Activated CD8-positive, alpha-beta T cell treated with anti-CD3 and anti-CD28 coated beads for 36 hours (primary cell): ENCODE measurements at regions not wholly inside any gene's neighbourhood (a gene's known extent, or its start where the extent isn't known, plus 50 kb on each side); places are given as distances from the start of the nearest gene placed in this dataset.

ENCODE experiments used
- ATAC-seq: fragments of 200-7000 bp; cut with Tn5 transposase; one replicate; pipeline ENCODE4 v1.10.0; 2021; ENCODE audit warnings: mild to moderate bottlenecking, moderate library complexity
- CTCF ChIA-PET: fragments of 350-600 bp; sonication (Branson Sonifier 250); formaldehyde crosslinking; loops from one replicate; lab custom pipeline; 2021; ENCODE audit warnings: antibody characterized with exemption; lab: Charles Lee
- POLR2A ChIA-PET: fragments of 350-600 bp; sonication (Branson Sonifier 250); formaldehyde crosslinking; loops from one replicate; lab custom pipeline; 2021; ENCODE audit warnings: antibody characterized with exemption; lab: Charles Lee
- DNase-seq: peaks from one replicate; pipeline ENCODE4 v3.0.0-alpha.2; 2020
- H3K27ac Mint-ChIP-seq: one replicate; pipeline ENCODE4 v1.8.0; 2021; ENCODE audit warnings: mild to moderate bottlenecking, mixed read lengths
- H3K27me3 Mint-ChIP-seq: one replicate; pipeline ENCODE4 v1.8.0; 2021; ENCODE audit warnings: mixed read lengths
- H3K36me3 Mint-ChIP-seq: one replicate; pipeline ENCODE4 v1.8.0; 2021; ENCODE audit warnings: low read depth, mixed read lengths
- H3K4me1 Mint-ChIP-seq: one replicate; pipeline ENCODE4 v1.8.0; 2021; ENCODE audit warnings: low read depth, mixed read lengths
- H3K4me3 Mint-ChIP-seq: one replicate; pipeline ENCODE4 v1.8.0; 2021; ENCODE audit warnings: mild to moderate bottlenecking, moderate library complexity, mixed read lengths
- H3K9me3 Mint-ChIP-seq: one replicate; pipeline ENCODE4 v1.8.0; 2021; ENCODE audit warnings: mixed read lengths
- CTCF ChIP-seq: fragments of 200-600 bp; IDR thresholded peaks from one replicate; pipeline ENCODE4 v1.8.0; 2022; ENCODE audit warnings: antibody characterized with exemption, mild to moderate bottlenecking
- intact Hi-C: fragments of 100-400 bp; cut with micrococcal nuclease; formaldehyde crosslinking; loops from one replicate; pipeline ENCODE4 v1.10.0; 2022

GRCh38 chr7:119102291-119102690 lies 877.8 kb downstream of the ANKRD7 start:
- no peak for ATAC-seq
- peaks cover 11% of the 10 kb centered on the region for H3K9me3 Mint-ChIP-seq
- CTCF ChIA-PET = no interaction called here
- POLR2A ChIA-PET = no interaction called here
- no peaks in the 10 kb centered on the region for H3K27me3 Mint-ChIP-seq
- no peaks in the 10 kb centered on the region for H3K4me1 Mint-ChIP-seq
- no peak overlapping the region for H3K4me3 Mint-ChIP-seq
- intact Hi-C loops = no loop called here
- no peak for TF ChIP-seq CTCF
- no peak for DNase-seq
- H3K27ac Mint-ChIP-seq = no peak overlapping the region
- H3K36me3 Mint-ChIP-seq = no peaks in the 10 kb centered on the region

- Mint-ChIP-seq H3K9me3 (peaks cover 17% of the 10 kb centered on the region), H3K4me3 (no peak overlapping the region), H3K27me3 (no peaks in the 10 kb centered on the region), H3K27ac (no peak overlapping the region), H3K36me3 (no peaks in the 10 kb centered on the region), H3K4me1 (no peaks in the 10 kb centered on the region)
- no peak for TF ChIP-seq CTCF
- ATAC-seq (no peak), DNase-seq (no peak)
- CTCF ChIA-PET = no interaction called here
- intact Hi-C loops = no loop called here
- POLR2A ChIA-PET = no interaction called here
Measured at GRCh38 chr7:119105381-119105780, 880.9 kb downstream of the ANKRD7 start.

GRCh38 chr7:119123326-119123725 lies 898.8 kb downstream of the ANKRD7 start:
- intact Hi-C loops = no loop called here
- TF ChIP-seq CTCF = no peak
- H3K27me3 Mint-ChIP-seq = no peaks in the 10 kb centered on the region
- H3K4me3 Mint-ChIP-seq = no peak overlapping the region
- no peaks in the 10 kb centered on the region for H3K4me1 Mint-ChIP-seq
- ATAC-seq (no peak), DNase-seq (no peak)
- ChIA-PET POLR2A (no interaction called here), CTCF (no interaction called here)
- no peak overlapping the region for H3K27ac Mint-ChIP-seq
- H3K9me3 Mint-ChIP-seq = peaks cover 3% of the 10 kb centered on the region
- no peaks in the 10 kb centered on the region for H3K36me3 Mint-ChIP-seq

- no peak for TF ChIP-seq CTCF
- ChIA-PET POLR2A (no interaction called here), CTCF (no interaction called here)
- no peaks in the 10 kb centered on the region for H3K36me3 Mint-ChIP-seq
- no peak for DNase-seq
- intact Hi-C loops = no loop called here
- no peaks in the 10 kb centered on the region for H3K4me1 Mint-ChIP-seq
- H3K9me3 Mint-ChIP-seq = no peaks in the 10 kb centered on the region
- H3K27ac Mint-ChIP-seq = no peak overlapping the region
- H3K4me3 Mint-ChIP-seq = no peak overlapping the region
- H3K27me3 Mint-ChIP-seq = no peaks in the 10 kb centered on the region
- ATAC-seq = no peak
Measured at GRCh38 chr7:119127706-119128105, 903.2 kb downstream of the ANKRD7 start.

GRCh38 chr7:119132436-119132835 lies 907.9 kb downstream of the ANKRD7 start:
- CTCF ChIA-PET = no interaction called here
- no peak overlapping the region for H3K4me3 Mint-ChIP-seq
- no peaks in the 10 kb centered on the region for H3K4me1 Mint-ChIP-seq
- POLR2A ChIA-PET = no interaction called here
- intact Hi-C loops = no loop called here
- no peaks in the 10 kb centered on the region for H3K27me3 Mint-ChIP-seq
- no peaks in the 10 kb centered on the region for H3K9me3 Mint-ChIP-seq
- H3K36me3 Mint-ChIP-seq = no peaks in the 10 kb centered on the region
- DNase-seq = no peak
- no peak for TF ChIP-seq CTCF
- H3K27ac Mint-ChIP-seq = no peak overlapping the region
- no peak for ATAC-seq
